H9 (cell line): ENCODE measurements at regions not wholly inside any gene's neighbourhood (a gene's known extent, or its start where the extent isn't known, plus 50 kb on each side); places are given as distances from the start of the nearest gene placed in this dataset.

Experiments used
- DNase-seq: peaks from one replicate; pipeline ENCODE4 v3.0.0-alpha.2; 2017
- H2AFZ ChIP-seq: one replicate; pipeline ENCODE4 v1.6.1; 2013; ENCODE audit warnings: mild to moderate bottlenecking, low read length, control low read depth, moderate library complexity
- H2AK5ac ChIP-seq: 2 replicates; pipeline ENCODE4 v1.6.1; 2013; ENCODE audit warnings: low read length, control low read depth, mixed read lengths; ENCODE audit not compliant: insufficient read length
- H2BK120ac ChIP-seq: one replicate; pipeline ENCODE4 v1.6.1; 2013; ENCODE audit warnings: low read depth, mild to moderate bottlenecking, low read length, control low read depth, inconsistent platforms; ENCODE audit not compliant: poor library complexity, severe bottlenecking
- H2BK12ac ChIP-seq: 2 replicates; pipeline ENCODE4 v1.6.1; 2013; ENCODE audit warnings: low read length, control low read depth, mixed read lengths, low read depth; ENCODE audit not compliant: insufficient read length
- H2BK15ac ChIP-seq: 2 replicates; pipeline ENCODE4 v1.6.1; 2013; ENCODE audit warnings: low read depth, low read length, control low read depth
- H2BK20ac ChIP-seq: one replicate; pipeline ENCODE4 v1.6.1; 2013; ENCODE audit warnings: low read depth, mild to moderate bottlenecking, low read length, control low read depth, inconsistent platforms; ENCODE audit not compliant: poor library complexity, severe bottlenecking
- H2BK5ac ChIP-seq: 2 replicates; pipeline ENCODE4 v1.6.1; 2013; ENCODE audit warnings: low read length, control low read depth, mixed read lengths; ENCODE audit not compliant: insufficient read length
- H3K14ac ChIP-seq: 2 replicates; pipeline ENCODE4 v1.6.1; 2013; ENCODE audit warnings: low read length, control low read depth; ENCODE audit not compliant: insufficient read depth
- H3K18ac ChIP-seq: 2 replicates; pipeline ENCODE4 v1.6.1; 2013; ENCODE audit warnings: low read depth, mild to moderate bottlenecking, mixed read lengths, low read length, control low read depth; ENCODE audit not compliant: insufficient read length
- H3K23ac ChIP-seq: 2 replicates; pipeline ENCODE4 v1.6.1; 2013; ENCODE audit warnings: low read length, control low read depth, mixed read lengths, low read depth; ENCODE audit not compliant: insufficient read length
- H3K23me2 ChIP-seq: 2 replicates; pipeline ENCODE4 v1.6.1; 2013; ENCODE audit warnings: low read depth, mild to moderate bottlenecking, mixed read lengths, low read length, control low read depth; ENCODE audit not compliant: insufficient read length, poor library complexity, severe bottlenecking
- H3K27ac ChIP-seq: 2 replicates; pipeline ENCODE4 v1.5.1; 2013; ENCODE audit warnings: low read length, control low read depth, mixed read lengths, low read depth; ENCODE audit not compliant: insufficient read length
- H3K27me3 ChIP-seq: 2 replicates; pipeline ENCODE4 v1.6.1; 2013; ENCODE audit warnings: low read length, control low read depth, inconsistent platforms; ENCODE audit not compliant: insufficient read depth
- H3K4ac ChIP-seq: 2 replicates; pipeline ENCODE4 v1.6.1; 2013; ENCODE audit warnings: low read depth, mild to moderate bottlenecking, control low read depth, inconsistent platforms, low read length, moderate library complexity
- H3K4me1 ChIP-seq: 2 replicates; pipeline ENCODE4 v1.6.1; 2013; ENCODE audit warnings: low read length, control low read depth, inconsistent platforms; ENCODE audit not compliant: insufficient read depth
- H3K4me2 ChIP-seq: 2 replicates; pipeline ENCODE4 v1.6.1; 2013; ENCODE audit warnings: low read length, control low read depth, mixed read lengths; ENCODE audit not compliant: insufficient read length, insufficient read depth
- H3K56ac ChIP-seq: 2 replicates; pipeline ENCODE4 v1.6.1; 2013; ENCODE audit warnings: low read depth, mild to moderate bottlenecking, mixed read lengths, low read length, control low read depth; ENCODE audit not compliant: insufficient read length
- H3K79me1 ChIP-seq: 2 replicates; pipeline ENCODE4 v1.6.1; 2013; ENCODE audit warnings: low read depth, mild to moderate bottlenecking, moderate library complexity, low read length, control low read depth, inconsistent platforms; ENCODE audit not compliant: insufficient read depth, poor library complexity, severe bottlenecking
- H3K79me2 ChIP-seq: 2 replicates; pipeline ENCODE4 v1.6.1; 2013; ENCODE audit warnings: low read length, control low read depth, inconsistent platforms; ENCODE audit not compliant: insufficient read depth
- H3K9ac ChIP-seq: 2 replicates; pipeline ENCODE4 v1.6.1; 2013; ENCODE audit warnings: low read length, control low read depth, mixed read lengths; ENCODE audit not compliant: insufficient read length; ENCODE audit errors: extremely low read depth
- H3K9me3 ChIP-seq: one replicate; pipeline ENCODE4 v1.6.1; 2013; ENCODE audit warnings: low read depth, low read length, inconsistent platforms; ENCODE audit not compliant: control insufficient read depth
- H3T11ph ChIP-seq: one replicate; pipeline ENCODE4 v1.6.1; 2013; ENCODE audit warnings: mild to moderate bottlenecking, low read length, control low read depth, inconsistent platforms
- H4K20me1 ChIP-seq: one replicate; pipeline ENCODE4 v1.6.1; 2013; ENCODE audit not compliant: control insufficient read depth, insufficient read length, insufficient read depth
- H4K5ac ChIP-seq: 2 replicates; pipeline ENCODE4 v1.6.1; 2013; ENCODE audit warnings: low read depth, mild to moderate bottlenecking, mixed read lengths, low read length, control low read depth; ENCODE audit not compliant: insufficient read length
- H4K8ac ChIP-seq: replicated peaks from 2 replicates; pipeline ENCODE4 v1.6.1; 2013; ENCODE audit warnings: low read length, control low read depth, mixed read lengths, low read depth; ENCODE audit not compliant: insufficient read length
- H4K91ac ChIP-seq: 2 replicates; pipeline ENCODE4 v1.6.1; 2013; ENCODE audit warnings: low read depth, mild to moderate bottlenecking, moderate library complexity, mixed read lengths, low read length, control low read depth; ENCODE audit not compliant: insufficient read length
- H3K27ac Mint-ChIP-seq, 3 experiments: 2 replicates in 2 of 3; 3 replicates in 1 of 3; pipeline ENCODE4 v1.8.0; 2020 to 2021; ENCODE audit warnings: mixed read lengths in 3 of 3, mild to moderate bottlenecking in 1 of 3, moderate library complexity in 1 of 3
- H3K27me3 Mint-ChIP-seq: 2 replicates; pipeline ENCODE4 v1.8.0; 2021; ENCODE audit warnings: low read depth, mild to moderate bottlenecking, moderate library complexity, mixed read lengths
- H3K36me3 Mint-ChIP-seq, 3 experiments: 2 replicates in 2 of 3; 3 replicates in 1 of 3; pipeline ENCODE4 v1.8.0; 2020 to 2021; ENCODE audit warnings: low read depth in 3 of 3, mixed read lengths in 3 of 3; ENCODE audit not compliant: insufficient read depth in 1 of 3
- H3K4me1 Mint-ChIP-seq, 2 experiments: 2 replicates each; pipeline ENCODE4 v1.8.0; 2020; ENCODE audit warnings: mixed read lengths in 2 of 2
- H3K4me3 Mint-ChIP-seq, 2 experiments: 2 replicates in 1 of 2; 3 replicates in 1 of 2; pipeline ENCODE4 v1.8.0; 2020 to 2021; ENCODE audit warnings: mild to moderate bottlenecking in 2 of 2, mixed read lengths in 2 of 2, moderate library complexity in 1 of 2
- H3K9me3 Mint-ChIP-seq, 2 experiments: 2 replicates in 1 of 2; 3 replicates in 1 of 2; pipeline ENCODE4 v1.8.0; 2020; ENCODE audit warnings: mild to moderate bottlenecking in 2 of 2, mixed read lengths in 2 of 2, moderate library complexity in 1 of 2
- CTCF ChIP-seq: fragments of 200-600 bp; sonication (generic); conservative IDR thresholded peaks from 3 replicates; pipeline ENCODE4 v1.8.0; 2021; ENCODE audit warnings: antibody characterized with exemption, mild to moderate bottlenecking
- WGBS: extraction: QIAGEN DNeasy Blood & Tissue Kit; methylation state at CpG from one replicate; pipeline ENCODE4 v1.1.7; 2013; ENCODE audit warnings: missing lambda C conversion rate, low lambda C conversion rate, mixed read lengths; ENCODE audit not compliant: insufficient read length; ENCODE audit errors: extremely low coverage; 5-methylcytosine and 5-hydroxymethylcytosine counted together

- Histone ChIP-seq H4K91ac (no peak overlapping the region), H3K79me2 (no peaks in the 10 kb centered on the region), H3K4me2 (no peak overlapping the region), H2AFZ (no peak overlapping the region), H2BK120ac (no peak overlapping the region), H3K14ac (no peak overlapping the region), H3K9me3 (no peaks in the 10 kb centered on the region), H2BK15ac (no peak overlapping the region), H3K18ac (no peak overlapping the region), H3K56ac (no peak overlapping the region), H3K23me2 (no peaks in the 10 kb centered on the region), H3K79me1 (no peaks in the 10 kb centered on the region), H3K23ac (no peak overlapping the region), H4K20me1 (no peaks in the 10 kb centered on the region), H2BK20ac (no peak overlapping the region), H3T11ph (no peak overlapping the region), H4K8ac (no peak overlapping the region), H3K9ac (no peak overlapping the region), H2BK5ac (no peak overlapping the region), H2BK12ac (no peak overlapping the region), H3K4ac (no peak overlapping the region), H4K5ac (no peak overlapping the region), H3K27ac (no peak overlapping the region), H2AK5ac (no peak overlapping the region), H3K27me3 (no peaks in the 10 kb centered on the region), H3K4me1 (no peaks in the 10 kb centered on the region)
- Mint-ChIP-seq H3K4me3 (no peak overlapping the region), H3K9me3 (peaks cover 6 to 10% of the 10 kb centered on the region in 2 experiments), H3K27ac (no peak overlapping the region), H3K4me1 (peaks cover 20 to 21% of the 10 kb centered on the region in 2 experiments), H3K27me3 (peaks cover 6% of the 10 kb centered on the region; the same call in 1 of the 2 replicates), H3K36me3 (peaks cover 0 to 7% (median 1%) of the 10 kb centered on the region in 3 experiments; a peak in 3 of 7 replicates)
- no peak for TF ChIP-seq CTCF
- WGBS = no CpG with 5 or more reads among the region's 1 CpG
- no peak for DNase-seq
These were observed 220.4 kb downstream of the RHOU start for GRCh38 chr1:228955691-228956090.
